Esophagus squamous epithelium (tissue), 4 donors: ENCODE measurements at regions not wholly inside any gene's neighbourhood (a gene's known extent, or its start where the extent isn't known, plus 50 kb on each side); places are given as distances from the start of the nearest gene placed in this dataset.

Experiments used
- CTCF ChIP-seq, 6 experiments: fragments of 450-650 bp in 4 of 6; fragments of 200-600 bp in 2 of 6; sonication (generic) in 2 of 6; IDR thresholded peaks; one replicate each; pipeline ENCODE4 v1.5.1; 2016 to 2019; ENCODE audit warnings: antibody characterized with exemption in 6 of 6, mild to moderate bottlenecking in 4 of 6, moderate library complexity in 4 of 6
- POLR2A ChIP-seq, 4 donors: fragments of 450-650 bp; IDR thresholded peaks; one replicate each; pipeline ENCODE4 v1.6.1; 2017; ENCODE audit warnings: antibody characterized with exemption in 4 of 4, mild to moderate bottlenecking in 4 of 4, moderate library complexity in 3 of 4

GRCh38 chr13:40874138-40874779 lies 84.8 kb downstream of the SLC25A15 start:
- TF ChIP-seq CTCF (IDR thresholded peaks at IDR 0.05) (no peak), POLR2A (IDR thresholded peaks at IDR 0.05) (no peak)
